GM13977 (cell line): ENCODE measurements at regions not wholly inside any gene's neighbourhood (a gene's known extent, or its start where the extent isn't known, plus 50 kb on each side); places are given as distances from the start of the nearest gene placed in this dataset.

Source experiments
- DNase-seq: peaks from one replicate; pipeline ENCODE4 v3.0.0; 2012; ENCODE audit warnings: low spot score
- in situ Hi-C: fragments of 300-500 bp; cut with MboI; formaldehyde crosslinking; loops from one replicate; pipeline ENCODE4 v1.12.0; 2022; ENCODE audit warnings: low sequenced_read_pairs, low pct_unique_long_range_greater_than_20kb, mixed read lengths, inconsistent platforms; ENCODE audit not compliant: unreplicated experiment
- TF ChIP-seq, protein P1 (sequence below): IDR thresholded peaks from 2 replicates; pipeline ENCODE4 v1.5.1; 2012; ENCODE audit warnings: mild to moderate bottlenecking, control low read depth; ENCODE audit not compliant: insufficient read depth; ENCODE audit errors: extremely low read depth, missing control alignments

DNA sequence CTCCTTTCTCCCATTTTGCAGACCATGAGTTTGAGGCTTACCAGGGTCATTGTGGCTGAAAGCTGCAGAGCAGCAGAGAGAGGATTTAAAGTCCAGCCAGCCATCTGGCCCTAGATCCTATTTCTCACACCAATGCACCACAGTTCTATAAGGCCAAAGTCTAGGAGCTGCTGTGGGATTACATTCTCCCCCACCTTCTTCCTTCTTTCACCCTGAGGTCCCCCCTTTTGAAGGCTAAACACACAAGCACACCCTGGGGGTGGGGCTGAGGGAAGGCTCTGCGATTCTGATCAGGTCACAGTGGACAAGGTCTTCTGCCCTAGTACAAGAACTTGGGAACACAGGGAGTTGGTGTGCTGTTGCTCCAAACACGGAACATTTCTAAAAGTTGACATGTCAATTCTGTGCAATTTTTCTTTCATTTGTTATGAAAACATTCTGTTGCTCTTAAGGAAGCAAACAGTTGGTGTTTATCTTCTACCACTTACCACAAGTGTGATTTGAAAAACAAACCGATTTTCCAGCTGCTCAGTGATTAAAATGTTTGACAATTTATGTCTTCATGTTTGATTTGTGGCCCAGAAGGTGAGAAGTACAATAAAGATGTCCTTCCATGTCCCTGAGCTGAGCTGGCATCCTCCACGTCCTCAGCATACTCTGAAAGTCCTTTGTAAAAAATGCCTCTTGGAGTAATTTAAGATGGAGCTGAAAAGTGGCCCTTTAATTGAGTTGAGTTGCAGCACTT lies 271.6 kb upstream of the PPP2R2D start:
- in situ Hi-C loops, result no loop called here
- TF ChIP-seq, protein P1, sequence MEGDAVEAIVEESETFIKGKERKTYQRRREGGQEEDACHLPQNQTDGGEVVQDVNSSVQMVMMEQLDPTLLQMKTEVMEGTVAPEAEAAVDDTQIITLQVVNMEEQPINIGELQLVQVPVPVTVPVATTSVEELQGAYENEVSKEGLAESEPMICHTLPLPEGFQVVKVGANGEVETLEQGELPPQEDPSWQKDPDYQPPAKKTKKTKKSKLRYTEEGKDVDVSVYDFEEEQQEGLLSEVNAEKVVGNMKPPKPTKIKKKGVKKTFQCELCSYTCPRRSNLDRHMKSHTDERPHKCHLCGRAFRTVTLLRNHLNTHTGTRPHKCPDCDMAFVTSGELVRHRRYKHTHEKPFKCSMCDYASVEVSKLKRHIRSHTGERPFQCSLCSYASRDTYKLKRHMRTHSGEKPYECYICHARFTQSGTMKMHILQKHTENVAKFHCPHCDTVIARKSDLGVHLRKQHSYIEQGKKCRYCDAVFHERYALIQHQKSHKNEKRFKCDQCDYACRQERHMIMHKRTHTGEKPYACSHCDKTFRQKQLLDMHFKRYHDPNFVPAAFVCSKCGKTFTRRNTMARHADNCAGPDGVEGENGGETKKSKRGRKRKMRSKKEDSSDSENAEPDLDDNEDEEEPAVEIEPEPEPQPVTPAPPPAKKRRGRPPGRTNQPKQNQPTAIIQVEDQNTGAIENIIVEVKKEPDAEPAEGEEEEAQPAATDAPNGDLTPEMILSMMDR, result no peak
- DNase-seq, result no peak

DNA sequence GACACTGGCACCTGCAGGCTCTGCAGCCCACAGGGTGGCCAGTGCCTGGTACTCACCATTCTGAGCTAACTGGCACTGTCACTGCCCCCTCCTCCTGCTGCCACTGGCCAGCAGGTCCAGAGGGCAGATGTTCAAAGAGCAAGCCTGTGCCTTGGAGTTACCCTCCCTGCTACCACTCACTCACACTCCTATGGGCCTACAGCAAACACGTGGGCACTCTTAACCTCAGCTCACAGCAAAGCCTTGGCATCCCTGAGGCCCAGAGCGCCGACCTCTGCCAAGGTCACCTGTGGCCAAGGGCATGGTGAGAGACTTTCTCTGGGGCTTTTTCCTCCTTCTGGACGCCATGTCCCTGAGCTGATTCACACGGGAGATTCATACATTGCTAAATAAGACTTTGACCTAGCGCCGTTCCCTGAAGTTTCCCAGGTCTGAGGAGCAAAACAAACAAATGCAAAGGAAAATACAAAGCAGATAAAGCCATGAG lies 270.0 kb upstream of the PPP2R2D start:
- TF ChIP-seq, protein P1, result no peak
- no peak for DNase-seq
- in situ Hi-C loops, result no loop called here

DNA sequence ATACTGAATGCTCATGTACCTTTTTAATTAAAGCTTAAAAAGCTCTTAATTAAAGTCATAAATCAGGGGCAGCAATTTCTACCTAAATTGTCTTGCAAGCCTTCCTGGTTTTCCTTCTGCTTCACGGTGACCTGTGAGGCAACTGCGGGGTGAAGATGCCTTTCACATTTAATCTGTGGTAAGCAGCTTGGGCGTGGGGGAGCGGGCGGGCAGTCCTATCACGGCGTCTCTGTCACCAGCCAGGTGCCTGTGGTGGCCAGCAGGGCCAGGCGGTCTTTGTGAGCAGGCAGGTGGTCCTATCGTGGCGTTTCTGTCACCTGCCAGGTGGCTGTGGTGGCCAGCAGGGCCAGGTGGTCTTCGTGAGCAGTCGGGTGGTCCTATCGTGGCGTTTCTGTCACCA lies 269.2 kb upstream of the PPP2R2D start:
- TF ChIP-seq, protein P1, result no peak
- in situ Hi-C loops, result no loop called here
- DNase-seq, result no peak

DNA sequence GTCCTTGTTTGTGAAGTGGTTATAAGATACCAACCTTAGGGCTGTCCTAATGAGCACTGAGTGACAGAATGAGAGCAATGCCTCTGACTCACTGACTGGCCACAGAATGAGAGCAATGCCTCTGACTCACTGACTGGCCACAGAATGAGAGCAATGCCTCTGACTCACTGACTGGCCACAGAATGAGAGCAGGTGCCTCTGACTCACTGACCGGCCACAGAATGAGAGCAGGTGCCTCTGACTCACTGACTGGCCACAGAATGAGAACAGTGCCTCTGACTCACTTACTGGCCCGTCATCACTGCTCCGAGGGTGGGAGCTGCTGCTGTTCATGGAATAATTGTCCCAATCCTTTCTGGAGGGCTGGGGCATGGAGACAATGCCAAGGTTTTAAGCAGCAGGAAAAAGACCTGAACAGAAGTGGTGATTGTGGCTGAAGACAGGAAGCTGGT lies 265.2 kb upstream of the PPP2R2D start:
- DNase-seq, result no peak
- TF ChIP-seq, protein P1, result no peak
- in situ Hi-C loops, result no loop called here

DNA sequence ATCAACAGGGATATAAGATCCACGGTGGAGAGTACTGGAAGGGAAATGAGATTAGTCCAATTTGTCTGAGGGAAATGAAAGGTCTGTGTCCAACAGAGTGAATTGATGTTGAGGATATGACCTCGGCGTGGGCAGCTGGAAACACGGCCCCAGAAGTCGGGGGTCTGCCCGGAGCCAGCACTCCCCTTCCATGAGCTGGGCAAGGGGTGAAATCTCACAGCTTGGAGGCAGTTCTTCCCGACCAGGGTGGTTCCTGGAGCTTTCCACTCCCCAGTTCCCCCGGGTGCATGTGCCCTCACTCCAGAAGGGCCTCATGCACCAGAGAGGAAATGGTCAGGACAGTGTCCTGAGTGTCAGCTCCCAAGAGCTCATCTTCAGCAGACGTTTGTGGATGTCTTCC lies 264.7 kb upstream of the PPP2R2D start:
- TF ChIP-seq, protein P1, result no peak
- DNase-seq, result no peak
- in situ Hi-C loops, result no loop called here

DNA sequence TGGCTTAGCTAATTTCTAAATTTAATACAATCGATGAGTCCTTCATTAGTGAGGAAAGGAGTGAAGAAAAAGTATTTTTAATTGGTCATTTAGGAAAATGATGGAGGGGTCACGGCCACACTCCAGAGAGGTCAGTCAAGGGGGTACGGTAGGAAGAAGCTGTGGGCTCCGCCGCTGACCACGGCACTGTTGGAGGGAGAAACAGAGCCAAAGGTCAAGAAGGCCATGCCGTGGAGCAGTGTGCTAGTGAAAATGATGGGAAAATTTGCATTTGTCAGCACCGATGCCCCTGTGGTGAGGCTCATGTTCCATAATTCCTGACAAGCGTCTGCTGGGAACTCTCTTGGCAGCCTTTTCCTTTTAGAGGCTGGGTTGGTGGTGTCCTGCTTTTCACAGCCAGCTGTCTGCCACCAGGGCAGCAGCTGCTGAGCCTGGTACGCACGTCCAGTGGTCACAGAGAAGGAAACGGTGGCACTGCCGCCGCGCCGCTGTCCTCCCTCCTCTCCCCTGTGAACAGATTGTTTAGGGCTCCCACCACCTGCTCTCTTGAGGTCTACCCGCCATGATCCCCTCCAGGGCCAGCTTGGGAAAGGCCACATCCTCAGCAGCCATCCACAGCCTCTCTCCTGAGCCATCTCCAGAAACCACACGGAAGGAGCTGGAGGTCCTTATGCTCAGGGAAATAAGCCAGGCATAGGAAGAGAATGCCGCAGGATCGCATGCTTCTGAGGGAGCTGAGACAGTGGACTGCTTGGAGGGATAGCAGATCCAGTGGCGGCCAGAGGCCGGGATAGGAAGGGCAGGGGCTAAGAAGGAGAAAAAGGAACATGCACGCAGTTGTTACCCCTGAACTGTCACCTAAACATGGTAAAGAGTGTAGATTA lies 263.7 kb upstream of the PPP2R2D start:
- TF ChIP-seq, protein P1, result no peak
- in situ Hi-C loops, result no loop called here
- DNase-seq, result no peak
